NCI-H69 (cell line): ENCODE measurements at regions not wholly inside any gene's neighbourhood (a gene's known extent, or its start where the extent isn't known, plus 50 kb on each side); places are given as distances from the start of the nearest gene placed in this dataset.
A peak's percentile ranks its signal among the peaks of the same experiment; 100 is the strongest.

Experiments used
- DNase-seq: peaks from one replicate; lab custom pipeline; 2025; lab: John Stamatoyannopoulos, UW

- no peak for DNase-seq
These were observed 52.1 kb downstream of the STYXL2 start for GRCh38 chr1:167145965-167146364.

- no peak for DNase-seq
These were observed 53.1 kb downstream of the STYXL2 start for GRCh38 chr1:167146903-167147539.

- DNase-seq = peak; percentile 13
These were observed 54.5 kb downstream of the STYXL2 start for GRCh38 chr1:167148421-167148820.

- no peak for DNase-seq
These were observed 56.1 kb downstream of the STYXL2 start for GRCh38 chr1:167149793-167150491.

GRCh38 chr1:167150492-167150833 lies 56.6 kb downstream of the STYXL2 start:
- DNase-seq = no peak

GRCh38 chr1:167152192-167152876 lies 58.5 kb downstream of the STYXL2 start:
- DNase-seq = peak; percentile 11

- DNase-seq = no peak
These were observed 62.6 kb downstream of the STYXL2 start for GRCh38 chr1:167156466-167156865.

GRCh38 chr1:167157114-167157513 lies 63.2 kb downstream of the STYXL2 start:
- no peak for DNase-seq

- peak; percentile 74 for DNase-seq
These were observed 62.4 kb upstream of the POU2F1 start for GRCh38 chr1:167158111-167158812.

GRCh38 chr1:167158813-167159275 lies 61.8 kb upstream of the POU2F1 start:
- DNase-seq = no peak

GRCh38 chr1:167159782-167160181 lies 60.9 kb upstream of the POU2F1 start:
- DNase-seq = no peak

- DNase-seq = no peak
These were observed 59.4 kb upstream of the POU2F1 start for GRCh38 chr1:167161242-167161641.

- DNase-seq = no peak
These were observed 58.9 kb upstream of the POU2F1 start for GRCh38 chr1:167161762-167162161.

GRCh38 chr1:167165219-167165618 lies 55.5 kb upstream of the POU2F1 start:
- no peak for DNase-seq

GRCh38 chr1:167165948-167166689 lies 54.6 kb upstream of the POU2F1 start:
- DNase-seq = peak; percentile 75

- peak; percentile 36 for DNase-seq
These were observed 54.0 kb upstream of the POU2F1 start for GRCh38 chr1:167166690-167167075.

GRCh38 chr1:167168424-167168823 lies 52.3 kb upstream of the POU2F1 start:
- DNase-seq = no peak

GRCh38 chr1:167169642-167170041 lies 51.0 kb upstream of the POU2F1 start:
- no peak for DNase-seq
